GM12878 (cell line): ENCODE measurements at regions not wholly inside any gene's neighbourhood (a gene's known extent, or its start where the extent isn't known, plus 50 kb on each side); places are given as distances from the start of the nearest gene placed in this dataset.

Experiments
- MYC ChIP-seq: IDR thresholded peaks from 2 replicates; pipeline ENCODE4 v1.6.1; 2011; ENCODE audit warnings: mild to moderate bottlenecking, low read length, moderate library complexity, inconsistent platforms; ENCODE audit not compliant: insufficient read depth, insufficient replicate concordance, insufficient read length, severe bottlenecking
- RFX5 ChIP-seq: IDR thresholded peaks from 2 replicates; pipeline ENCODE4 v1.6.1; 2011; ENCODE audit warnings: low read depth, low read length, improper control_type of control experiment
- TBL1XR1 ChIP-seq: IDR thresholded peaks from 2 replicates; pipeline ENCODE4 v1.6.1; 2012; ENCODE audit warnings: low read depth, low read length, improper control_type of control experiment
- TF ChIP-seq, protein P1 (sequence below), 3 experiments: IDR thresholded peaks in 2 of 3; conservative IDR thresholded peaks in 1 of 3; 2 replicates each; pipeline ENCODE4 v1.5.1; 2011; ENCODE audit warnings: low read depth in 3 of 3, low read length in 3 of 3, mild to moderate bottlenecking in 3 of 3, control low read depth in 2 of 3, moderate library complexity in 2 of 3, inconsistent platforms in 1 of 3, mixed read lengths in 1 of 3; ENCODE audit not compliant: control insufficient read depth in 2 of 3, insufficient read depth in 1 of 3; ENCODE audit errors: extremely low read depth in 1 of 3

GRCh38 chr14:35993684-35993960 is 167.5 kb downstream of the BRMS1L start:
- TF ChIP-seq, protein P1, sequence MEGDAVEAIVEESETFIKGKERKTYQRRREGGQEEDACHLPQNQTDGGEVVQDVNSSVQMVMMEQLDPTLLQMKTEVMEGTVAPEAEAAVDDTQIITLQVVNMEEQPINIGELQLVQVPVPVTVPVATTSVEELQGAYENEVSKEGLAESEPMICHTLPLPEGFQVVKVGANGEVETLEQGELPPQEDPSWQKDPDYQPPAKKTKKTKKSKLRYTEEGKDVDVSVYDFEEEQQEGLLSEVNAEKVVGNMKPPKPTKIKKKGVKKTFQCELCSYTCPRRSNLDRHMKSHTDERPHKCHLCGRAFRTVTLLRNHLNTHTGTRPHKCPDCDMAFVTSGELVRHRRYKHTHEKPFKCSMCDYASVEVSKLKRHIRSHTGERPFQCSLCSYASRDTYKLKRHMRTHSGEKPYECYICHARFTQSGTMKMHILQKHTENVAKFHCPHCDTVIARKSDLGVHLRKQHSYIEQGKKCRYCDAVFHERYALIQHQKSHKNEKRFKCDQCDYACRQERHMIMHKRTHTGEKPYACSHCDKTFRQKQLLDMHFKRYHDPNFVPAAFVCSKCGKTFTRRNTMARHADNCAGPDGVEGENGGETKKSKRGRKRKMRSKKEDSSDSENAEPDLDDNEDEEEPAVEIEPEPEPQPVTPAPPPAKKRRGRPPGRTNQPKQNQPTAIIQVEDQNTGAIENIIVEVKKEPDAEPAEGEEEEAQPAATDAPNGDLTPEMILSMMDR (IDR thresholded peaks at IDR 0.05 in 2 of 3, conservative IDR thresholded peaks at IDR 0.05 in 1 of 3; ENCODE audit: control insufficient read depth in 2 of 3, extremely low read depth in 1 of 3, insufficient read depth in 1 of 3, low read depth in 3 of 3, low read length in 3 of 3), result no peak
- TF ChIP-seq RFX5, result no peak
- TF ChIP-seq MYC, result no peak
- TF ChIP-seq TBL1XR1, result no peak
